PFSK-1 (cell line): ENCODE measurements at regions not wholly inside any gene's neighbourhood (a gene's known extent, or its start where the extent isn't known, plus 50 kb on each side); places are given as distances from the start of the nearest gene placed in this dataset.

ENCODE experiments used
- FOXP2 ChIP-seq: optimal IDR thresholded peaks from 2 replicates; pipeline ENCODE3; 2011; ENCODE audit warnings: borderline replicate concordance, control low read depth, inconsistent platforms; ENCODE audit not compliant: insufficient read depth; ENCODE audit errors: extremely low read length, extremely low read depth
- POLR2AphosphoS5 ChIP-seq: IDR thresholded peaks from 2 replicates; pipeline ENCODE4 v1.6.1; 2012; ENCODE audit warnings: low read depth, mild to moderate bottlenecking, control low read depth, low read length, moderate library complexity
- REST ChIP-seq, 2 experiments: IDR thresholded peaks; 2 replicates each; pipeline versions ENCODE4 v1.6.1 to v1.8.0; 2011 to 2012; ENCODE audit warnings: low read depth in 2 of 2, low read length in 2 of 2, control low read depth in 1 of 2, inconsistent platforms in 1 of 2, mild to moderate bottlenecking in 1 of 2, moderate library complexity in 1 of 2; ENCODE audit not compliant: insufficient read depth in 1 of 2
- SIN3A ChIP-seq: IDR thresholded peaks from 2 replicates; pipeline ENCODE4 v1.6.1; 2012; ENCODE audit warnings: mild to moderate bottlenecking, low read length, moderate library complexity, borderline replicate concordance; ENCODE audit not compliant: insufficient read depth
- TAF1 ChIP-seq: IDR thresholded peaks from 2 replicates; pipeline ENCODE4 v1.6.1; 2012; ENCODE audit warnings: low read length, control low read depth, borderline replicate concordance; ENCODE audit not compliant: insufficient read depth

GRCh38 chr2:147648471-147648870 is 196.4 kb upstream of the ACVR2A start:
- TF ChIP-seq SIN3A (no peak), REST (IDR thresholded peaks at IDR 0.05; ENCODE audit: insufficient read depth in 1 of 2, low read depth in 2 of 2, low read length in 2 of 2) (no peak)

DNA sequence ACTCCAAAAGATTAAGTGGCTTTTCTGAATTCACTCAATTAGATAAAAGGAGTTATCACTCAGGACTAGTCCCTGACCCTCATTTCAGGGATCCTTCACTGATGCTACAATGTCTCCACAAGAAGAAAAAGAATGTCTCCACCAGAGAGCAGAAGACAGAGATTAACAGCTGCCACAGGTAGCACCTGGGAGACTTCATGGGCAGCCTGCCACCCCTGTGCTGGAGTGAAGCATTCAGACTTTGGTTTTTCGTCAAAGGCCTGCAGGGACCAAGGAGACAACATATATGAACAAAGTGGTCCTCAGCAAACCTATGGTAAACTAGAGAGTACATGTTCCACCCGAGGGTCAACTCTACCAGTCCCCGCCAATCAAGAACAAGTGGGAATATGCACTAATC is 197.0 kb upstream of the ACVR2A start:
- TF ChIP-seq FOXP2: no peak
- no peak for TF ChIP-seq SIN3A
- no peak for TF ChIP-seq TAF1
- no peak for TF ChIP-seq REST (IDR thresholded peaks at IDR 0.05; ENCODE audit: insufficient read depth in 1 of 2, low read depth in 2 of 2, low read length in 2 of 2)
- TF ChIP-seq POLR2AphosphoS5: no peak

DNA sequence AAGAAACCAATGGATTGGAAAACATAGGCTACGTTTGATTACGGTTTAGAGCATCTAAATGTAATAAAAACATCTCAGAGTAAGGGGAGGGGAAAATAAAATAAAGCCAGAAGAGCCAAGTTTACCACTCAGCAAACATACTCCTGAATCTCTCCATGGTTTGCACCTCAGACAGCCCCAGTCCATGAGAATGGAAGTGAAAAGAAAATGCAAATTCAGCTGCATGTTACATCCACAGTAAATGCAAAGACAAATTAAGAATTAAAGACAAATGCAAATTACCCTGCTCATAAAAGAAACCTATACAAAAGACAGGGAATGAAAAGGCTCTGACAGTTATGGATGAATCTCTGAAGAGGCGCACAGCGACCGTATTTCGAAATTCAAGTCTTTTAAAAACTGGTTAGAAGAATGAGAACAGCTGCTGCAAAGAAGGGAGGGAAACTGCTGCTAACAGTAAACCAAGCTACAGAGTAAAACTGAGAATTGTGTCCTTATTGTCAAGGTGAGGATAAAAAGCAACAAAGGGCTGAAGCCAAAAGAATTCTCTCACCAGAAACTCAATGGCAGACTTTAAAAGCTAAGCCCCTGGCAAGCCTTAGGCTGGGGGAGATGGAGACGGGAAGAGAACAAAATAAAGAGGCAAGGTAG is 197.9 kb upstream of the ACVR2A start:
- TF ChIP-seq REST (IDR thresholded peaks at IDR 0.05; ENCODE audit: insufficient read depth in 1 of 2, low read depth in 2 of 2, low read length in 2 of 2): no peak
- TF ChIP-seq SIN3A: no peak
- no peak for TF ChIP-seq POLR2AphosphoS5
- no peak for TF ChIP-seq FOXP2
- no peak for TF ChIP-seq TAF1

DNA sequence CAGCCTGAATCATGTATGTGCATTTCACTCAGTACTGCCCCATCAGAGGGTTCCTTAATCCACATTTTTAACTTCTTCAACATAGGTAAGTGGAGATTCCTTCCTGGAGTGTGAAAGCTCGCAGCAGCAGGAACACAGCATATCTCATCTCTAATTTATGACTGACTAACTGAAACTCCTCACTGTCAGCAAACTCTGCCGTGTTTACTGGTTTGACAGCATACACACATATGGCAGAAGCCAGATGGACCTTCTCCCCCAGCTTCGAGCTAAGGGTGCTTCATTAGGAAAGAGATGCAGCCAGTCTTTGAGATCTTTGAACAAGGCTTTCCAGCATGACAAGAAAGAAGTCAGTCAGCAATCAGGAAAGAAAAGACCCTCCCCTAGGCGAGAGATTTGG is 200.3 kb upstream of the ACVR2A start:
- TF ChIP-seq REST (IDR thresholded peaks at IDR 0.05; ENCODE audit: insufficient read depth in 1 of 2, low read depth in 2 of 2, low read length in 2 of 2) (no peak), SIN3A (no peak), POLR2AphosphoS5 (no peak), FOXP2 (no peak), TAF1 (no peak)

DNA sequence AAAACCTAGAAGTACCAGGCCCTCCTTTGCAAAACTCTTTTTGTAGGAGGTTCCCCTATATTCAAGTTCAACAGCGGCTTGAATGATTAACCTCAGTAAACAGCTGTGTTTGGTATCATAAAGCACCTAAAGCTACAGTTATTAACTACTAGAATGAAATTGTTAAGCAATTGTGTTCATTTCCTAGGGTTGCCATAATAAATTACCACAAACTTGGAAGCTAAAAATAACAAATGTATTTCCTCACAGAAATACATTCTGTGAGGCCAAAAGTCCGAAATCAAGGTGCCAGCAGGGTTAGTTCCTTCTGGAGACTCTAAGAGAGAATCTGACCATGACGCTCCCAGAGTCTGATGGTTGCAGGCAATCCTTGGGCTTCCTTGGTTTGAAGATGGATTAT is 202.1 kb upstream of the ACVR2A start:
- TF ChIP-seq FOXP2 (no peak), SIN3A (no peak), REST (IDR thresholded peaks at IDR 0.05; ENCODE audit: insufficient read depth in 1 of 2, low read depth in 2 of 2, low read length in 2 of 2) (no peak), POLR2AphosphoS5 (no peak), TAF1 (no peak)
